Kidney epithelial cell (primary cell): ENCODE measurements at regions not wholly inside any gene's neighbourhood (a gene's known extent, or its start where the extent isn't known, plus 50 kb on each side); places are given as distances from the start of the nearest gene placed in this dataset.

ENCODE experiments used
- DNase-seq: peaks from one replicate; pipeline ENCODE4 v3.0.0-alpha.2; 2010; ENCODE audit warnings: low read depth
- H3K27me3 ChIP-seq: 2 replicates; pipeline ENCODE4 v1.6.0; 2011; ENCODE audit warnings: low read length; ENCODE audit not compliant: control insufficient read depth, insufficient read depth
- H3K36me3 ChIP-seq: 2 replicates; pipeline ENCODE4 v1.5.1; 2011; ENCODE audit warnings: low read length; ENCODE audit not compliant: control insufficient read depth, insufficient read depth
- H3K4me3 ChIP-seq: 2 replicates; pipeline ENCODE4 v1.5.1; 2011; ENCODE audit warnings: low read depth, mild to moderate bottlenecking, control low read depth, low read length
- TF ChIP-seq, protein P1 (sequence below): IDR thresholded peaks from 2 replicates; pipeline ENCODE4 v1.5.1; 2011; ENCODE audit warnings: mild to moderate bottlenecking, moderate library complexity, low read length, control low read depth, inconsistent platforms; ENCODE audit not compliant: insufficient read depth, poor library complexity, severe bottlenecking

DNA sequence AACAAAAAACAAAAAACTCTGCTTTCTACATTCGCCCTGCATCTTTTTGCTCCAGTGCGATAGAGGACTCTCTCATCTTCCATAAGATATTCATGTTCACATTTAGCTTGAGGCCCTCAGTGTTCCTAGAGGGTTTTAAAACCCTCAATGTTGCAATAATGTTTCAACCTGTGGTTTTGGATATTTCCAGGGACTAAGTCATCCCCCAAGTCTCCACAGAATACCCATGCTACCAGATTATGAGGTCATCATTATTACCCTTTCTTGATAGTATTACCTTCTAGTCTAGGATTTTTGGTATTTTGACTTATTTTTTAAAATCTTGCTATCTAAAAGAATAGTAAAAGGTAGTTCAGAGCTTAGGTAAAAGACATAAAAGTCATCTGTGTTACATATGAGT, 480.5 kb upstream of the ID4 start:
- TF ChIP-seq, protein P1, sequence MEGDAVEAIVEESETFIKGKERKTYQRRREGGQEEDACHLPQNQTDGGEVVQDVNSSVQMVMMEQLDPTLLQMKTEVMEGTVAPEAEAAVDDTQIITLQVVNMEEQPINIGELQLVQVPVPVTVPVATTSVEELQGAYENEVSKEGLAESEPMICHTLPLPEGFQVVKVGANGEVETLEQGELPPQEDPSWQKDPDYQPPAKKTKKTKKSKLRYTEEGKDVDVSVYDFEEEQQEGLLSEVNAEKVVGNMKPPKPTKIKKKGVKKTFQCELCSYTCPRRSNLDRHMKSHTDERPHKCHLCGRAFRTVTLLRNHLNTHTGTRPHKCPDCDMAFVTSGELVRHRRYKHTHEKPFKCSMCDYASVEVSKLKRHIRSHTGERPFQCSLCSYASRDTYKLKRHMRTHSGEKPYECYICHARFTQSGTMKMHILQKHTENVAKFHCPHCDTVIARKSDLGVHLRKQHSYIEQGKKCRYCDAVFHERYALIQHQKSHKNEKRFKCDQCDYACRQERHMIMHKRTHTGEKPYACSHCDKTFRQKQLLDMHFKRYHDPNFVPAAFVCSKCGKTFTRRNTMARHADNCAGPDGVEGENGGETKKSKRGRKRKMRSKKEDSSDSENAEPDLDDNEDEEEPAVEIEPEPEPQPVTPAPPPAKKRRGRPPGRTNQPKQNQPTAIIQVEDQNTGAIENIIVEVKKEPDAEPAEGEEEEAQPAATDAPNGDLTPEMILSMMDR: no peak
- no peaks in the 10 kb centered on the region for H3K36me3 ChIP-seq
- DNase-seq: no peak

DNA sequence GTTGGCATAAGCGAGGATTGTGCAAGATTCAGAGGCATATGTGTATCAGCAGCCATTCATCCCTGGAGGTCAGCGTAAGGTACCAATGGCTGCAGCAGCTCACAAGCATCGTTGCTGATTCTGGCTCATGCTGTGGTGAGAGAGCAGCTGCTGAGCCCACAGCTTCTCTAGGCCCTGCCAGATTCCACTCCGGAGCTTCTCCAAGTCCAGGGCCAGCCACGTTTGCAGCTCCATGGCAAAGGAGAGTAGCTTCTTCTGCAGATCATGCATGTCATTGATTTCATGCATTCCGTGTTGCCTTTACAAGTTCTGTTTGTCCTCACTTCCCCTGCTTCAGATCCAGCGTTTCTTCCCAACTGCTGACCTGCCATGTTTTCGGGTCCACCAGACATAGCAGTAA, 474.8 kb upstream of the ID4 start:
- DNase-seq: no peak
- Histone ChIP-seq H3K36me3 (no peaks in the 10 kb centered on the region), H3K4me3 (no peak overlapping the region), H3K27me3 (no peaks in the 10 kb centered on the region)
- TF ChIP-seq, protein P1: no peak

More for the DNA sequence above, 480.5 kb upstream of the ID4 start:
- no peaks in the 10 kb centered on the region for H3K27me3 ChIP-seq
- H3K4me3 ChIP-seq: no peak overlapping the region

DNA sequence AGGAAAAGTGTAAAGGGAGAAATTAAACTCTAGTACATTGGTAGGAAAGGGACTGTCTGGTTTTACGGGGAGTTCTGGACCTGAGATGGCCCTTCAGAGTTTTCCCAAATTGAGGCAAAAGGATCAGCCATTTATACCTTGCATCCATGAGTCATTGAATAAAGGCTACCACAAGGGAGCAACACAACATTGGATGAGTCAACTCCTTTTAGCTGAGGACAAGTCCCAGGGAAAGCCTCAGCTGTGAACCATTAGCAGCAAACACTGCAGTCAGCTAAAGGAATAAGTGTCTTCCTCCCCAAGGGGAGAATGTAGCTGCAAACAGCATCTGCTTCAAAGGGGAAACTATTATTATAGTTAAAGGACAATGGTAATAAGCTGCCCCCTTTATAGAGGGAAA, 468.7 kb upstream of the ID4 start:
- H3K4me3 ChIP-seq: no peak overlapping the region
- TF ChIP-seq, protein P1: no peak
- no peaks in the 10 kb centered on the region for H3K36me3 ChIP-seq
- peak; percentile 47 for DNase-seq
- H3K27me3 ChIP-seq: no peaks in the 10 kb centered on the region

DNA sequence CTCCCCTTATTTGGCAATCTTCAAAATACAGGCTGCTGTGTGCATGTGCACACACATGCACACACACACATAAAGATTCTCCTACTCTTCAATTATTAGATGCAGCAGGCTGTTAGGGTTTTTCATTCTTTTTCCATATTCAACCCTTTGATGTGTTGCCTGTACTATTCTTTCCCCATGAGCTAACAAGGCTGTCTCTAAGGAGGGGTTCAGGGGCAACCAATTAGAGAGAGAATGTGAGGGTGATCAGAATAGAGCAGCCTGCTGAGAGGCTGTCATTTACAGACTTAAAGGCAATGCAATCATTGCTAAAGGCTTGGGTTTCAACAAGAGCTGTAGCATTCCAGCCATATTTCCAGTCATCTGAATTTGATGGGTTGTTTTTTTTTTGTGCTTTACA, 467.4 kb upstream of the ID4 start:
- TF ChIP-seq, protein P1: no peak

DNA sequence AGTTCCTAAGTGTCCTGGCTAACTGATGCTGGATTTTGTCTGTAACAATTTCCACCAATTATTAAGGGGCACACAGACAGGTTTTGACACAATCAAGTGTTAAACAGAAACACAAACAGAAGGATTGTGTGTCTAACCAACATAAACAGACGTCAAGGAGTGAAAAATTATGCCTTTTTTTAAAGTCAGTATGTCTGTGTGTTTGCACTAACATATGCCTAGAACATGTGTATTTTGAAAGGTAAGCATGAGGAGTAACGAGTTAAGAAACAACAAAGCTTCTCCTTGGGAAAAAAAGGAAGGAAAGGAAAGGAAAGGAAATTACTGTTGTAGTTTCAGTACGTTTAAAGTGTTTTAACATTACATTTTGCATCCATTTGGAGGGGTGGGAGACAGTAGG, 466.3 kb upstream of the ID4 start:
- H3K27me3 ChIP-seq: no peaks in the 10 kb centered on the region
- DNase-seq: no peak
- no peaks in the 10 kb centered on the region for H3K36me3 ChIP-seq
- no peak overlapping the region for H3K4me3 ChIP-seq
- TF ChIP-seq, protein P1: no peak

More for the DNA sequence above, 467.4 kb upstream of the ID4 start:
- no peak for DNase-seq
- Histone ChIP-seq H3K4me3 (no peak overlapping the region), H3K27me3 (no peaks in the 10 kb centered on the region), H3K36me3 (no peaks in the 10 kb centered on the region)

DNA sequence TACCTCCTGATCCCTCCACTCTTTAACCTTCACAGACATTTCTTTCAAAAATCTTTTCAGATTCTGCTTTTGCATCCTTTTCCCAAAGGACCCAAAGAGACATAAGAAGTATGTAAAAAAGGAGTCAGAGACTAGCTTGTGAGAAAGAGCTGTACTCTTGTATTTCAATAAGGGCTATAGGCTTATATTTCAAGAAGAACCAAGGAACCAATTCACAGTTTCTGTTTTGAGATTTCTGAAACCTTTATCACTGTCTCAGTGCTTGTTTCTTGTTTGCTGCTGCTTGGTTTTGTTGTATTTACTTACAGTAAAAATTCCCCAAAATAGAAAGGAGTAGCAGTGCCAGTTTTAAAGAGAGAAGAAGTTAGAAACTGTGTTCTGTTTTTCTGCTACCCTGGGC, 461.6 kb upstream of the ID4 start:
- TF ChIP-seq, protein P1: no peak
- Histone ChIP-seq H3K36me3 (no peaks in the 10 kb centered on the region), H3K27me3 (no peaks in the 10 kb centered on the region), H3K4me3 (no peak overlapping the region)
- DNase-seq: no peak
